GM18873 (cell line): ENCODE measurements at regions not wholly inside any gene's neighbourhood (a gene's known extent, or its start where the extent isn't known, plus 50 kb on each side); places are given as distances from the start of the nearest gene placed in this dataset.

Source experiments
- ATAC-seq: cut with Tn5 transposase; IDR thresholded peaks from one replicate; pipeline ENCODE4 v1.9.1; 2021; ENCODE audit warnings: mild to moderate bottlenecking, moderate library complexity, moderate number of reproducible peaks; ENCODE audit not compliant: unreplicated experiment, low FRiP score

DNA sequence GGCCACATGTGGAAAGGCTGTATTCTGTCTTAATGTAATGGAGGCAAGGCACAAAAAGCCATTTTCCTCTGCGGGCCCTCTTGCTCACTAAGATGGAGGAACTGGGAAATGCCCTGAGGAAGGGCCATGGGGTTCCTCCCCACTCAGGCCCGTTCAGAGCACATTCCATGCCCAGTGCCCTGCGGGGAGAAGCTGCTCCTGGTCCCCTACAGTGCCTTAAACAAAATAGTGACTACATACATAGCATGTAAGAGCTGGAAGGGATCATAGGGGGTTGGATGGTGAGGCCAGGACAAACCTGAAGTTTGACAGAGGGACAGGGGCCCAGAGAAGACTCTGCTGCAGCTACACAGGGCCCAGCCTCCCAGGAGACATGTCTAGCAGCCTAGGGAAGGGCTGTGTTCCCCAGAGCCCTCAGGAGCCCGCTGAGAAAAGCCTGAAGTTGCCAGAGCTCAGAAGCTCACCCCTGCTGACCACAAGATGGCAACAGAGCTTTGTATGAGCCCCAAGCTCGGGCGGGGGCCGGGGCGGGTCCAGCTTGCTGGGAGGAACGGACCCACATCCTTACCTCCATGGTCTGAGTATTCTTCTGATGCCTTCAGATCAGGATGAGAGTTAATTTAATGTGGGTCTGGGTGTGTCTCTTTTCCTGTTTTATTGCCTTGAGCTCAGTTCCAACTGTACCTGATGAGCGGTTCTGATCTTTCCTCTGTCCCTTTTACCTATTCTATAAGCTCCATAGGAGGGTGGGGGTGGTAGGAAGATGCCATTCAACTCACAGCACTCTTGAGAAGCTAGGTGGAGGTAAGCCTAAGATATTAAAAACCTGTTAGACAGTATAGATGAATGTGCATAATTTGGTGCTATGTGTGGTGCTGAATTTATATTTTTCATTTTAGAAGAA is 242.9 kb downstream of the CDC5L start:
- no peak for ATAC-seq

DNA sequence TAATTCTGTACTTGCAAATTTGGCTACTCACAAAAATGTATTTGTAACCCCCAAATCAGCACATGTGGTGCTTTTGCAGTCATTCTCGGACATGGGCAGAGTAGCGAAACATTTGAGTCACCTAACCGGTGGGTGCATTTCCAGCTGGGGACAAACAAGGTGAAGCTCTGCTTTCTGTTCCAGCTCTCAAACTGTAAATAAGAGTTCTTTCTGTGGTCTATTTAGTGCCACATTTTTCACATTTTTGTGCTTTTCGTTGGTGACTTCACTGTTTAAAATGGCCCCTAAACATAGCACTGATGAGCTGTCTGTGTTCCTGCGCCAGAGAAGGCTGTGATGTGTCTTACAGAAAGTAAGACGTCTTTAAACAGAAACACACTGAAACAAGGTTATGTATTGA is 244.5 kb downstream of the CDC5L start:
- ATAC-seq = no peak

DNA sequence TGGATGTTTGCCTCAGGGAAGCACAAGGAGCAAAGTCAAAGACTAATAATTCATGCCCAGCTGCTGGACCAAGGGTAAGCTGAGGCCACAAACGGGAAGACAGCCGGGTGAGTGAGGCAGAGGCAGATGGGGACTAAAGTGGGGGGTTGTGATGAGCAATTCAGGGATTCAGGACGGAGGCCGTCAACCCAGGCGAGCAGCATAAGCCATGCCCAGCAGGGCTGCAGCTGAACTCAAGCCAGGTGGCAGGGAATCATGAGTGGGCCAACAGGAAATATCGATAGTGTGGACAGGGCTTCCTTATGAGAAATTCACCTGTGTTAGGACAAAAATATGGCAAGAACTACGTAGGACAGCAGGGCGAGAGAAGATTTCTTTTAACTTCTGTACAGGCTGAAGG is 246.8 kb downstream of the CDC5L start:
- ATAC-seq = no peak

DNA sequence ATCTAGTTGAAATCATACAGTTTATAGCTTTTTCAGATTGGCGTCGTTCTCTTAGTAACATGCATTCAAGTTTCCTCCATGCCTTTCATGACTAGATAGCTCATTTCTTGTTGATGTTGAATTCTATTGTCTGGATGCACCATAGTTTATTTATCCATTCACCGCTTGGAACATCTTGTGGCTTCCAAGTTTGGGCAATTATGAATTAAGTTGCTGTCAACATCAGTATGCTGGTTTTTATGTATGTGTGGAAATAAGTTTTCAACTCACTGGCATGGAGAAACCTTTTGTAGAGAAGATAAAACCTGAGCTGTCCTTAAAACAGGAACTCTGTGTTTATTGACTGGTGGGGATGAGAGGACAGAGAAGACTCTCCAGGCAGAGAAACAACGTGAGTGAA is 248.0 kb downstream of the CDC5L start:
- no peak for ATAC-seq

- ATAC-seq = no peak
These were observed 249.2 kb downstream of the CDC5L start for GRCh38 chr6:44636561-44637248.

DNA sequence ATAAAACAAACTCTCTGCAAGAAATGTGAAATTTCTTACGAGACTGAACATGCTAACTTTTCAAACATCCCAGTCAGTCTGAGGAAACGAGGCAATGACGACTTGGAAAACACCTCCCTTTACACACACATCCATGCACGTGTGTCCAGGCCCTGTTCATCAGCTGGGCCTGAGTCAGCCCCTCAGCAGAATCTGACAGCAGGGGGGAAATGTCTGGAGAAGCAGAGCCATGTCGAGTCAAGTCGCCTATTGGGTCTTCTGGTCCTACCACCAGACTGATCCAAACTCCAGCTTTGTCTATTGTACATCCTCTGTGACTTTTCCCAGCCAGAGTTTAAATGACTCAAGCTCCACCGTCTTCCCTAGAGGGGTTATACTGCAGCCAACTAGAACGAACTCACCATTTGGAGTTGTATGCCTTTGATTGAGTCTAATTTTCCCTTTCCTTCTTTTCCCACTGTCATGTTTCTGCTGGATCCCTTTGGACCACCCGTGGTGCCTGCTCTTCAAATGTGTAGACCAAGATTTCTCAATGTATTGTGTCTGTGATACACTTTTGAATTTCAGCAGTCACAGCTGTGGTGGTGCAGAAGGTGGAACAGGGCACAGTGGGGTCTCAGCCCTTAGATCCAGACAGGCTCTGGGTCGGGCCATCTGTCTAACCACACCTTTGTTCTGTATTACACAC is 254.0 kb downstream of the CDC5L start:
- ATAC-seq = no peak

DNA sequence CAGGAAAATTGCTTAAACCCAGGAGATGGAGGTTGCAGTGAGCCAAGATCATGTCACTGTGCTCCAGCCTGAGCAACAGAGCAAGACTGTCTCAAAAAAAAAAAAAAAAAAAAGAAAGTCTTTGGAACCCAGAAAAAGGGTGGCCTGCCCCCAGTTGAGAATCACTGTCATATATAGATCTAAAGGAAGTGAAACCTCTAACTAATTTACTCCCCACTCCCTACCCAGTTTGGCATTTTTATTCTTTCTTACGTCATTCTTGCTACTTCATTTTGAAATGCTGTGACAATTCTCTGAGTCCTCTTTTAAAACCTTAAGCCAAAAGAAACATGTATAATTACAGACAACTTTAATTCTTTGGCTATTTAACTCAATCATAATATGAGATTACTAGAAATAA is 254.8 kb downstream of the CDC5L start:
- no peak for ATAC-seq

DNA sequence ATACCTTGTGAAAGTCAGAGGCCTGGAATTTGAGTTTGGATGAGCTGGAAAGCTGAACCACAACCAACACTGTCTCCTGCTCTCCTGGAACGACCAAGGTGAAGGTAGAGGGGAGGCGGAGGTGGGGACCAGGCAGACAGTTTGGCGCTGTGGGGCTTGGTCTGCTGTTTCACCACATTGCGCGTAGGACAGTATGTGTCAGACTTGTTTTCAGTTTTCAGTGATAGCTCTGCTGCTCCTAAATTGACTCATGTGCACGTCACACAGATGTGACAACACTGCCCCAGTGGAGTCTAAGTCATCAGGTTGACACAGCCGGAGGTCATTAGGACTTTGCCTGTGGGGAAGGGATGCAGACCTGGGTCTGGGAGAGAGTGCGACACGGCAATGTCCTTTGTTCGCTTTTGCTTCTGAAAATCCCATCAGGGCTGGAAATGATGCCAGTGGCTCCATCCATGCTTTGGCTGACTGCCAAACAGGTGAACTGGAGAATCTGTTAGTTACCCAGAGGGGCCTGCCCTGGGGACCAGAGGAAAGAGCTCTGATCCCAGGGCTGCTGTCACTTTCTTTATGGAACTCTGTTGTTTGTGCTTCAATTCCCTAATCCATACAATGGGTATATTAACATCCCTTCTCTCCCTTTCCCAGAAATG is 255.5 kb downstream of the CDC5L start:
- no peak for ATAC-seq

DNA sequence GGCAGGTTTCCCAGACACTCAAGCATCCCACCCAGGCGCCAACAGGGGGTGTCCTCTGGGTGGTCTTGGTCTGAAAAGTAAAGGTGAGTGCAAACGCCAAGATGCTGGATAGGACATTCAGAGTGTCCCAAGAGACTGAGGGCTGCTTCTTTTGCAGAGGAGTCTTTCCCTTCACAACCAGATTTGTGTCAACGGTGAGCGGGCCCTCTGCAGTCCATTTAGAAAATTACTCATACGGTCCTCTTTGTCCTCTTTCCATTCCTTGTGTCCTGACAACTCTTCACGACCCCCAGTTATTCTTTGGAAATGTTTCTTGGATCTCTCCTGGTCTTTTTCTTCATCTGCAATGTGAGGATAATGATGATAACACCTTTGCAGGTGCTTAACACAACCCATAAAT is 257.8 kb downstream of the CDC5L start:
- ATAC-seq = no peak

DNA sequence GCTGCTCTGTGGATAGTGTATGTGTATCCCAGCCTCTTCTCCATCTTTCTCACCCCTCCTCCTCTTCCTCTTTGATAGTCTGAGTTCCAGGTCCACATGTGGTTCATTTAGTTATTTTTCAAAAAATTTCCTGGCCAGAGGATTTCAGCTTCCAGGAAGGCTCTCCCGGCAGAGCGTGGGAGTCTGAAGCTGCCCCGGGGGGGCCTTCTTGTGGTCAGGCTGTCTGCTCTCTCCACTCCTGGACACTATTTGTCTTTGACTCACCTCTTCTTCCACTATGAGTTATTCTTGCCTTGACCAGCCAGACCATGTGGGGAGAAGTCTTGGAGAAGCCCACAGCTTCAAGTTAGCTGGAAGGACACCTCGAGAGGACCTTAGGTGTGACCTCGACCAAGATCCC is 258.8 kb downstream of the CDC5L start:
- no peak for ATAC-seq

DNA sequence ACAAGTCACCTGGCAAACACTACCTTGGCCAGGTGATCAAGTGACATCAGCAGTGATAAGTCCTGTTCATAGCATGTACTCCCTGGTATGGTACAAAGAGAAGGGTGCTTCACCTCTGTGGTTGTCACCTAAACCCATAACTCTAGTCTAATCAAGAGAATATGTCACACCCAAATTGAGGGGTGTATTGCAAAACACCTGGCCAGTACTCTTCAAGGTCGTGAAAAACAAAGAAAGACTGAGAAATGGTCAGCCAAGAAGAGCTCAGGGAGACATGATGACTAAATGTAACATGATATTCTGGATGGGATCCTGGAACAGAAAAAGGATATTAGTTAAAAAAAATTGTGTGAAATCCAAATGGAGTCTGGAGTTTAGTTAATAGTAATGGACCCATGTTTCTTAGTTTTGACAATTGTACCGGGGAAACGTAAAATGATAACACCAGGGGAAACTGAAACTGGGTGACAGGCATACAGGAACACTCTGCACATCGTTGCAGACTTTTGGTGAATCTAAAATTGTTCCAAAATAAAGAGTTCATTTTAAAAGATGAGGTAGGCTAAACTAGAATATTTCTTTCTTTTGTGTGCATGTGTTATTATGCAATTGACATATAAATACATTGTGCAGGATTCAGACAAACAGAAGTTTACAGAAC is 262.0 kb downstream of the CDC5L start:
- no peak for ATAC-seq

DNA sequence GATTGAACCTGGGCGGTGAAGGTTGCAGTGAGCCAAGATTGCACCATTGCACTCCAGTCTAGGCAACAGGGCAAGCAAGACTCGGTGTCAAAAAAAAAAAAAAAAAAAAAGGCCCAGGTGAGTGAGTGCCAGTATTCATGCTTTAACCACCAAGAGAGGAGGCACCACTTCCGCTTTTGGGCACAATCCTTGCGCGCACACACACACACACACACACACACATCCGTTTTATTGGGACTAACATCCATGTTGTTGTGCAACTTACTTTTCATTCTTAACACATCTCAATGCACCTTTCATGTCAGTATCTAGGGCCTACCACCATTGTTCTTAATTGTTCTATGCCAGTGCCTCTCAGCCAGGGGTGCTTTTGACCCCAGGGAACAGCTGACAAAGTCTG is 263.0 kb downstream of the CDC5L start:
- ATAC-seq = no peak

- no peak for ATAC-seq
These were observed 263.4 kb downstream of the CDC5L start for GRCh38 chr6:44650947-44651346.

DNA sequence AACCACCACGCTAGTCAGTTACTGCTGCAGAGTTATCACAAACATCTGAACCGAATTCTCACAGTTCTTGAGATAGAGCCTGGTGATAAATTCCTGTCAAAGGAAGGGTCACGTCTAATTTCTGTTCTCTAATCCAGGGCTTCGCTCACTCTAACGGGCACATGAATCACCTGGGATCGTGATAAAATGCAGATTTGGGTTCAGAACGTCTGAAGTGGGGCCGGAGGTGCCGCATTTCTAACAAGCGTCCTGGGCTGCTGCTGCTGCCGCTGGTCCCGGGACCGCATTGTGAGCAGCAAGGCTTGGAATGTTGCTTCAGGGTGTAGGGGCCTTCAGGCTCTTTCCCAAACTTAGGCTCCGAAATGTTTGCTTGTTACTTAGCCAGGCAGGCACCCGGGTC is 264.1 kb downstream of the CDC5L start:
- ATAC-seq = no peak

DNA sequence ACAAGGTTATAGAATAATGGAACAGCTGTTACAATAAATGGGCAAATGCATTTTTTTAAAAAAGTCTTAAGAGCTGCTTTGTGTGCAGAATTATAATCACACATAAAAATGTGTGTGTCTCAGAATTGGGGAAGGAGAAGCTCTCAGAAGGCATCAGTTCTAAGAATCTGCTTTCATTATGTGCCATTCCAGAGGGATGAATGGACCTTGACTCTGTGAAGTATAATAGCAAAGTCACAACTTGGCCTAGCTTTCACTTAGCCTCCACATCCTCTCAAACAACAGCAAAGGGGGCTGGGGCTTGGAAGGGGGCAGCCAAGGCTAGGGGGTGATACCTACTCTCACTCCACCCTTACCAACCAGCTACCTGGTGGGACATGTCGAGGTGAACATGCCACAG is 265.0 kb downstream of the CDC5L start:
- no peak for ATAC-seq

GRCh38 chr6:44653091-44653490 is 265.6 kb downstream of the CDC5L start:
- no peak for ATAC-seq

- no peak for ATAC-seq
These were observed 266.3 kb downstream of the CDC5L start for GRCh38 chr6:44653761-44654218.

DNA sequence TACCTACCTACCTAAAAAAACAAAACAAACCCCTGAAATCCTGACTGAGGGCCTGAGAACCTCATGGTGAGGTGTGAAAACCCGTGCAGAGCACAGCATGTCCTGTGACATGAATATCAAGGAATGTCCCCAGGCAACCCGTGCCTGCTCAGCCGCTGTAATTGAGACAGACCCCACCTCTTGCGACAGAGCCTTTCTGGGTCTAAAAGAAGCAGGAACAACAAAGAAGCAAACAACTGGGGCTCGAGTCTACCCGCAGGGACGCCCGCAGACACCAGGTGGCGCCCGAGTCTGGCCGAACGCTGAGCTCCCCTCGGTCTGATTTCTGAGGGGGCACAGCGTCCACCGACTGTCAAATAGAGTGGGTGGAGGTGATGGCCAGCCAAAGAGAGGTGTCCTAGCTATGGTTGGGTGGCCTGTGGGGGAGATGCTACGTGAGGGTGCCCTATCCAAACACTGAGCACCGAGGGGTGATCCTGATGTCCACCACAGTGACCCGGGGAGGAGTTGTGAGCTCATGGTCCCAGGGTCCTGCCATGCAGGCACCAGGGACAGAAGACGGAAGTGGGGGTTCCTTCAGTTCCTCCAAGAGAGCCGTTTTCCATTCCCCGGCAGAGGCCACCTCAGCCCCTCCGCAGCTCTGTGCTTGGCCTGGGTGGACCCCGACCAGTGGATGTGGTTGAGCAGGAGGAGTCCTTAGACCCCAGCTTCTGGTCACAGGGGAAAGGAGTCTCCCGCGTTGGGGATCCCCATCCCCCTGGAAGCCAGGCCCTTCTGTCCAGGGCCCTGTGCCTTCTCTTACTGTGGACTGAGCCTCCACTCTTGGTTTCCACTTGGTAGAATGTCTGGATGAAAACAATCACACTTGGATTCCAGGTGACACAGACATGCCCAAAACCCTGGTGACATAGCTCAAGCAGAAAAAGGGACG is 268.2 kb downstream of the CDC5L start:
- ATAC-seq = no peak

- ATAC-seq = no peak
These were observed 269.2 kb downstream of the CDC5L start for GRCh38 chr6:44656691-44657090.
